ENCODE measurements at regions not wholly inside any gene's neighbourhood (a gene's known extent, or its start where the extent isn't known, plus 50 kb on each side); places are given as distances from the start of the nearest gene placed in this dataset.

- intact Hi-C loops (cut with DNase I; ENCODE audit: low total_unique reads) (no loop called here), in situ Hi-C loops (cut with MboI; ENCODE audit: low pct_ligation_motif_present in 1 of 4, low pct_unique_long_range_greater_than_20kb in 1 of 4, low sequenced_read_pairs in 3 of 4) (no loop called here)
- Histone ChIP-seq H3K4me3 (no peak overlapping the region), H3K36me3 (no peaks in the 10 kb centered on the region), H3K4me1 (no peaks in the 10 kb centered on the region), H3K27me3 (no peaks in the 10 kb centered on the region), H3K27ac (no peak overlapping the region), H3K9me3 (no peaks in the 10 kb centered on the region)
- no peak for DNase-seq
- TF ChIP-seq EP300 (IDR thresholded peaks at IDR 0.05; ENCODE audit: low read depth), result no peak
- no peak for TF ChIP-seq POLR2A (IDR thresholded peaks at IDR 0.05)
- no peak for TF ChIP-seq CTCF (IDR thresholded peaks at IDR 0.05)
- TF ChIP-seq POLR2AphosphoS5 (IDR thresholded peaks at IDR 0.05), result no peak
- 75 to 84% methylated on average over 2 of the region's 2 CpGs for WGBS, 2 donors (ENCODE audit: low coverage in 1 of 2)
Measured at GRCh38 chr2:204363513-204363912, 181.8 kb upstream of the PARD3B start.

- in situ Hi-C loops (cut with MboI; ENCODE audit: low pct_ligation_motif_present in 1 of 4, low pct_unique_long_range_greater_than_20kb in 1 of 4, low sequenced_read_pairs in 3 of 4), result no loop called here
- TF ChIP-seq POLR2AphosphoS5 (IDR thresholded peaks at IDR 0.05) (no peak), POLR2A (IDR thresholded peaks at IDR 0.05) (no peak), EP300 (IDR thresholded peaks at IDR 0.05; ENCODE audit: low read depth) (no peak), CTCF (IDR thresholded peaks at IDR 0.05) (no peak)
- no peaks in the 10 kb centered on the region for H3K9me3 ChIP-seq
- intact Hi-C loops (cut with DNase I; ENCODE audit: low total_unique reads), result no loop called here
- H3K27me3 ChIP-seq, result no peaks in the 10 kb centered on the region
- no peaks in the 10 kb centered on the region for H3K4me1 ChIP-seq
- DNase-seq, result no peak
- H3K27ac ChIP-seq, result no peak overlapping the region
- 91% methylated on average over 6 of the region's 6 CpGs; no CpG with 5 or more reads in 1 of the 2 donors for WGBS, 2 donors (ENCODE audit: low coverage in 1 of 2)
- H3K4me3 ChIP-seq, result no peak overlapping the region
- H3K36me3 ChIP-seq, result no peaks in the 10 kb centered on the region
Measured at GRCh38 chr2:204364860-204365535, 180.3 kb upstream of the PARD3B start.

GRCh38 chr2:204365811-204366210, 179.5 kb upstream of the PARD3B start:
- no peak overlapping the region for H3K27ac ChIP-seq
- H3K9me3 ChIP-seq, result no peaks in the 10 kb centered on the region
- TF ChIP-seq CTCF (IDR thresholded peaks at IDR 0.05) (no peak), POLR2A (IDR thresholded peaks at IDR 0.05) (no peak), EP300 (IDR thresholded peaks at IDR 0.05; ENCODE audit: low read depth) (no peak), POLR2AphosphoS5 (IDR thresholded peaks at IDR 0.05) (no peak)
- no peak for DNase-seq
- H3K36me3 ChIP-seq, result no peaks in the 10 kb centered on the region
- no peak overlapping the region for H3K4me3 ChIP-seq
- H3K27me3 ChIP-seq, result no peaks in the 10 kb centered on the region
- in situ Hi-C loops (cut with MboI; ENCODE audit: low pct_ligation_motif_present in 1 of 4, low pct_unique_long_range_greater_than_20kb in 1 of 4, low sequenced_read_pairs in 3 of 4) (no loop called here), intact Hi-C loops (cut with DNase I; ENCODE audit: low total_unique reads) (no loop called here)
- WGBS, 2 donors (ENCODE audit: low coverage in 1 of 2), result 76 to 82% methylated on average over 2 to 4 of the region's 4 CpGs
- H3K4me1 ChIP-seq, result no peaks in the 10 kb centered on the region

- no peak for DNase-seq
- no peaks in the 10 kb centered on the region for H3K4me1 ChIP-seq
- H3K27me3 ChIP-seq, result no peaks in the 10 kb centered on the region
- no peak for TF ChIP-seq CTCF (IDR thresholded peaks at IDR 0.05)
- TF ChIP-seq POLR2AphosphoS5 (IDR thresholded peaks at IDR 0.05), result no peak
- TF ChIP-seq EP300 (IDR thresholded peaks at IDR 0.05; ENCODE audit: low read depth), result no peak
- TF ChIP-seq POLR2A (IDR thresholded peaks at IDR 0.05), result no peak
- intact Hi-C loops (cut with DNase I; ENCODE audit: low total_unique reads) (no loop called here), in situ Hi-C loops (cut with MboI; ENCODE audit: low pct_ligation_motif_present in 1 of 4, low pct_unique_long_range_greater_than_20kb in 1 of 4, low sequenced_read_pairs in 3 of 4) (no loop called here)
- no peaks in the 10 kb centered on the region for H3K36me3 ChIP-seq
- H3K4me3 ChIP-seq, result no peak overlapping the region
- WGBS, 2 donors (ENCODE audit: low coverage in 1 of 2), result 71 to 72% methylated on average over 5 of the region's 5 CpGs
- H3K27ac ChIP-seq, result no peak overlapping the region
- no peaks in the 10 kb centered on the region for H3K9me3 ChIP-seq
Measured at GRCh38 chr2:204367466-204367865, 177.8 kb upstream of the PARD3B start.
